A549 (cell line): ENCODE measurements at regions not wholly inside any gene's neighbourhood (a gene's known extent, or its start where the extent isn't known, plus 50 kb on each side); places are given as distances from the start of the nearest gene placed in this dataset.

Source experiments
- ATAC-seq, 2 experiments: fragments of 200-7000 bp in 1 of 2; fragments of >200 bp in 1 of 2; cut with Nextera tagmentation in 1 of 2; cut with Tn5 transposase in 1 of 2; 3 replicates each; pipeline versions ENCODE4 v1.8.0 to v1.9.1; 2018 to 2020; ENCODE audit warnings: mild to moderate bottlenecking in 1 of 2, moderate library complexity in 1 of 2
- CTCF ChIA-PET: fragments of 300-600 bp; sonication (Branson Sonifier 250); formaldehyde crosslinking; extraction: SDS; loops from one replicate; lab custom pipeline; 2021; ENCODE audit warnings: antibody characterized with exemption, inconsistent platforms; lab: Yijun Ruan, JAX
- POLR2A ChIA-PET: fragments of 350-600 bp; formaldehyde crosslinking; extraction: SDS; loops from one replicate; lab custom pipeline; 2021; ENCODE audit warnings: antibody characterized with exemption, inconsistent platforms; lab: Yijun Ruan, JAX
- DNase-seq, 2 experiments: peaks; one replicate each; pipeline versions ENCODE4 v3.0.0 to v3.0.0-alpha.2; 2011 to 2016; ENCODE audit warnings: low read depth in 1 of 2, low spot score in 1 of 2
- FAIRE-seq: peaks from 2 replicates; lab custom pipeline; 2011; peaks lifted over from hg19 to GRCh38; lab: Jason Lieb, UNC
- H3K27ac ChIP-seq, 2 experiments: fragments of >200 bp; sonication (Bioruptor Twin); formaldehyde crosslinking; 3 replicates each; pipeline ENCODE4 v1.5.1; 2016 to 2017
- H3K4me1 ChIP-seq: fragments of >200 bp; sonication (Bioruptor Twin); formaldehyde crosslinking; 3 replicates; pipeline ENCODE4 v1.6.1; 2016
- H3K4me2 ChIP-seq: fragments of >200 bp; sonication (Bioruptor Twin); formaldehyde crosslinking; 3 replicates; pipeline ENCODE4 v1.6.1; 2016
- H3K4me3 ChIP-seq: fragments of >200 bp; sonication (Bioruptor Twin); formaldehyde crosslinking; 3 replicates; pipeline ENCODE4 v1.5.1; 2016
- H3K9me3 ChIP-seq: fragments of >200 bp; sonication (Bioruptor Twin); formaldehyde crosslinking; 3 replicates; pipeline ENCODE4 v1.6.1; 2016
- CBX2 ChIP-seq: fragments of 200-600 bp; sonication (generic); IDR thresholded peaks from 2 replicates; pipeline ENCODE4 v1.6.1; 2016; ENCODE audit warnings: low read depth, mild to moderate bottlenecking, borderline replicate concordance
- CBX8 ChIP-seq: fragments of 200-600 bp; sonication (generic); IDR thresholded peaks from 2 replicates; pipeline ENCODE4 v1.6.1; 2016
- CEBPB ChIP-seq, 2 experiments: fragments of >200 bp in 1 of 2; sonication (Bioruptor Twin) in 1 of 2; formaldehyde crosslinking in 1 of 2; IDR thresholded peaks; 2 replicates each; pipeline ENCODE4 v1.6.1; 2012 to 2016
- ESRRA ChIP-seq: fragments of 150-350 bp; IDR thresholded peaks from 2 replicates; pipeline ENCODE4 v1.6.1; 2014; ENCODE audit warnings: mild to moderate bottlenecking, low read length, borderline replicate concordance
- FOSB ChIP-seq: fragments of 250-450 bp; sonication (Bioruptor Pico); IDR thresholded peaks from 2 replicates; pipeline ENCODE4 v1.5.0; 2020; ENCODE audit warnings: mild to moderate bottlenecking, moderate library complexity
- FOXS1 ChIP-seq: fragments of 250-450 bp; sonication (Bioruptor Pico); IDR thresholded peaks from 2 replicates; pipeline ENCODE4 v1.5.0; 2020; ENCODE audit warnings: mild to moderate bottlenecking, moderate library complexity
- HDAC2 ChIP-seq: fragments of 200-600 bp; sonication (generic); IDR thresholded peaks from 2 replicates; pipeline ENCODE4 v1.6.1; 2016
- JUN ChIP-seq, 2 experiments: fragments of >200 bp; sonication (Bioruptor Twin); formaldehyde crosslinking; IDR thresholded peaks; 2 replicates in 1 of 2; 3 replicates in 1 of 2; pipeline ENCODE4 v1.6.1; 2016 to 2017
- NR3C1 ChIP-seq: fragments of >200 bp; sonication (Bioruptor Twin); formaldehyde crosslinking; IDR thresholded peaks from 3 replicates; pipeline ENCODE4 v1.6.1; 2017
- PBX3 ChIP-seq: IDR thresholded peaks from 2 replicates; pipeline ENCODE4 v1.6.1; 2012
- PHF8 ChIP-seq: fragments of 200-600 bp; sonication (generic); IDR thresholded peaks from 2 replicates; pipeline ENCODE4 v1.6.1; 2016; ENCODE audit warnings: low read depth, mild to moderate bottlenecking, antibody characterized with exemption, moderate library complexity, borderline replicate concordance
- POLR2A ChIP-seq: IDR thresholded peaks from 2 replicates; pipeline ENCODE4 v1.6.1; 2012; ENCODE audit warnings: mild to moderate bottlenecking, low read length
- RARB ChIP-seq: fragments of 250-450 bp; sonication (Bioruptor Pico); IDR thresholded peaks from 2 replicates; pipeline ENCODE4 v1.8.0; 2021; ENCODE audit warnings: mild to moderate bottlenecking, moderate library complexity
- RCOR1 ChIP-seq: fragments of 150-350 bp; IDR thresholded peaks from 2 replicates; pipeline ENCODE4 v1.6.1; 2014; ENCODE audit warnings: antibody characterized with exemption, low read length, low read depth
- RNF2 ChIP-seq: fragments of 200-600 bp; sonication (generic); IDR thresholded peaks from 2 replicates; pipeline ENCODE4 v1.6.1; 2016; ENCODE audit warnings: low read depth, mild to moderate bottlenecking, antibody characterized with exemption, moderate library complexity, borderline replicate concordance
- ZC3H11A ChIP-seq: fragments of 450-650 bp; IDR thresholded peaks from 2 replicates; pipeline ENCODE4 v1.6.1; 2014; ENCODE audit warnings: antibody characterized with exemption, mild to moderate bottlenecking
- ZFP36 ChIP-seq: fragments of 450-650 bp; IDR thresholded peaks from 2 replicates; pipeline ENCODE4 v1.6.1; 2014; ENCODE audit warnings: borderline replicate concordance; ENCODE audit not compliant: partially characterized antibody
- WGBS: methylation state at CpG from one replicate; pipeline ENCODE4 v1.1.6; 2017; ENCODE audit errors: missing lambda C conversion rate; 5-methylcytosine and 5-hydroxymethylcytosine counted together
- TF ChIP-seq, protein P1 (sequence below): fragments of 150-350 bp; IDR thresholded peaks from 2 replicates; pipeline ENCODE4 v1.6.1; 2014; ENCODE audit warnings: low read depth, mild to moderate bottlenecking, low read length
- TF ChIP-seq, protein P2 (sequence below): fragments of 250-450 bp; sonication (Bioruptor Pico); IDR thresholded peaks from 2 replicates; pipeline ENCODE4 v1.5.0; 2021; ENCODE audit warnings: mild to moderate bottlenecking, moderate library complexity, borderline replicate concordance

GRCh38 chr13:104137416-104137815, 1071.2 kb upstream of the SLC10A2 start:
- Histone ChIP-seq H3K9me3 (no peaks in the 10 kb centered on the region), H3K4me1 (no peaks in the 10 kb centered on the region), H3K4me2 (no peak overlapping the region), H3K4me3 (no peak overlapping the region), H3K27ac (no peak overlapping the region)
- no peak for FAIRE-seq
- ATAC-seq, result no peak
- CTCF ChIA-PET, result no interaction called here
- no peak for TF ChIP-seq JUN (IDR thresholded peaks at IDR 0.05)
- no peak for TF ChIP-seq PHF8
- TF ChIP-seq, protein P1, sequence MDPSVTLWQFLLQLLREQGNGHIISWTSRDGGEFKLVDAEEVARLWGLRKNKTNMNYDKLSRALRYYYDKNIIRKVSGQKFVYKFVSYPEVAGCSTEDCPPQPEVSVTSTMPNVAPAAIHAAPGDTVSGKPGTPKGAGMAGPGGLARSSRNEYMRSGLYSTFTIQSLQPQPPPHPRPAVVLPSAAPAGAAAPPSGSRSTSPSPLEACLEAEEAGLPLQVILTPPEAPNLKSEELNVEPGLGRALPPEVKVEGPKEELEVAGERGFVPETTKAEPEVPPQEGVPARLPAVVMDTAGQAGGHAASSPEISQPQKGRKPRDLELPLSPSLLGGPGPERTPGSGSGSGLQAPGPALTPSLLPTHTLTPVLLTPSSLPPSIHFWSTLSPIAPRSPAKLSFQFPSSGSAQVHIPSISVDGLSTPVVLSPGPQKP, result no peak
- no peak for TF ChIP-seq CEBPB (IDR thresholded peaks at IDR 0.05)
- TF ChIP-seq RNF2, result no peak
- no peak for TF ChIP-seq ZC3H11A
- no peak for TF ChIP-seq HDAC2
- TF ChIP-seq FOSB, result no peak
- TF ChIP-seq CBX8, result no peak
- TF ChIP-seq NR3C1, result no peak
- no peak for TF ChIP-seq PBX3
- TF ChIP-seq RCOR1, result no peak
- TF ChIP-seq POLR2A, result no peak
- TF ChIP-seq, protein P2, sequence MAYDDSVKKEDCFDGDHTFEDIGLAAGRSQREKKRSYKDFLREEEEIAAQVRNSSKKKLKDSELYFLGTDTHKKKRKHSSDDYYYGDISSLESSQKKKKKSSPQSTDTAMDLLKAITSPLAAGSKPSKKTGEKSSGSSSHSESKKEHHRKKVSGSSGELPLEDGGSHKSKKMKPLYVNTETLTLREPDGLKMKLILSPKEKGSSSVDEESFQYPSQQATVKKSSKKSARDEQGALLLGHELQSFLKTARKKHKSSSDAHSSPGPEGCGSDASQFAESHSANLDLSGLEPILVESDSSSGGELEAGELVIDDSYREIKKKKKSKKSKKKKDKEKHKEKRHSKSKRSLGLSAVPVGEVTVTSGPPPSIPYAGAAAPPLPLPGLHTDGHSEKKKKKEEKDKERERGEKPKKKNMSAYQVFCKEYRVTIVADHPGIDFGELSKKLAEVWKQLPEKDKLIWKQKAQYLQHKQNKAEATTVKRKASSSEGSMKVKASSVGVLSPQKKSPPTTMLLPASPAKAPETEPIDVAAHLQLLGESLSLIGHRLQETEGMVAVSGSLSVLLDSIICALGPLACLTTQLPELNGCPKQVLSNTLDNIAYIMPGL, result no peak
- TF ChIP-seq RARB (CRISPR knock-in tag), result no peak
- TF ChIP-seq CBX2, result no peak
- TF ChIP-seq ESRRA, result no peak
- TF ChIP-seq, all 56 proteins: peak for 0
- POLR2A ChIA-PET, result no interaction called here
- 13% methylated on average over 6 of the region's 6 CpGs for WGBS
- no peak for DNase-seq

DNA sequence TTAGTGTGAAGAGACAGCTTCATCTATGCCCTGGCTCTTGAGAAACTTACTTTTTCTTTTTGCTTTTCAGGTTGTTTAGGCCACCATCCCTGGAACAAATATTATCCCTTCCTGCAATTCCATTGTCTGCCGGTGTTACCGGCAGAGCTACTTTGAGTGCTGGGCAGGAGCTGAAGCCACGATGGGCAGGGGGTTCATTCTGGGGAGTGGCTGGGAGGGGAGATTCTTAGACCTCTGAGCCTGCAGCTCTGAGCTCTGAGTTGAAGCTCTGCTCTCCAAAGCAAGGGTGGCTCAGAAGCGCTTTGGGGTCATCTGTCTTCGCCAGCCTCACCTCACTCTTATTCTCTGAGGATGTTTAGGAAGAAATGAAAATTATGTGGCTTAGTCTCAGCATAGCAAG, 1066.6 kb upstream of the SLC10A2 start:
- ChIA-PET POLR2A (no interaction called here), CTCF (no interaction called here)
- H3K4me3 ChIP-seq, result no peak overlapping the region
- no peak for DNase-seq
- H3K4me2 ChIP-seq, result no peak overlapping the region
- WGBS, result 41% methylated on average over 5 of the region's 5 CpGs
- H3K4me1 ChIP-seq, result no peaks in the 10 kb centered on the region
- TF ChIP-seq, protein P1, result no peak
- no peak for TF ChIP-seq FOXS1
- no peaks in the 10 kb centered on the region for H3K9me3 ChIP-seq
- no peak overlapping the region for H3K27ac ChIP-seq
- no peak for ATAC-seq
- FAIRE-seq, result no peak

DNA sequence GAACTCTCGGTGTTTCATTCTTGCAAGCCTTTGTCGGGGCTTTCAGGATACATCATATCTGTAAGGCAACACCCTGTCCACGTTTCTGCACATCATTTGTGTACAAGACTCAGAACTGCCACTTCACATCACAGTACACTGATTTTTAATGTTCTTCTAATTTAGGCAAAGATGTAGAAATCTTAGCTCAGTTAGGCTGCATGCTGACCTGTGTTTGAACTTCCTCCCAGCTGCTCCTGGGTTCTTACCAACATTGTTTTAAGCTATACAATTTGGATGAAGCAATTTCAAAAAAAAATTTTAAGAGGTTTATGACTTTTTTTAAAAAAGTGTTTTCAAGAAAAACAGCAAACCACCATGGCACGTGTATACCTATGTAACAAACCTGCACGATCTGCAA, 1047.9 kb upstream of the SLC10A2 start:
- FAIRE-seq, result no peak
- WGBS, result 8% methylated on average over 5 of the region's 5 CpGs
- no peaks in the 10 kb centered on the region for H3K9me3 ChIP-seq
- no peak overlapping the region for H3K4me2 ChIP-seq
- H3K4me3 ChIP-seq, result no peak overlapping the region
- no peaks in the 10 kb centered on the region for H3K4me1 ChIP-seq
- no peak for TF ChIP-seq ZFP36
- H3K27ac ChIP-seq, result no peak overlapping the region
- ChIA-PET CTCF (no interaction called here), POLR2A (no interaction called here)
- no peak for ATAC-seq
- DNase-seq, result no peak
